MM.1S (cell line): ENCODE measurements at regions not wholly inside any gene's neighbourhood (a gene's known extent, or its start where the extent isn't known, plus 50 kb on each side); places are given as distances from the start of the nearest gene placed in this dataset.

Source experiments
- EZH2phosphoT487 ChIP-seq: fragments of 300-600 bp; sonication (generic); IDR thresholded peaks from 2 replicates; pipeline ENCODE4 v1.6.1; 2018; ENCODE audit warnings: antibody characterized with exemption, low read length
- TF ChIP-seq, protein P1 (sequence below): fragments of 300-600 bp; sonication (generic); IDR thresholded peaks from 2 replicates; pipeline ENCODE4 v1.5.1; 2016; ENCODE audit warnings: antibody characterized with exemption, low read length, mixed read lengths

DNA sequence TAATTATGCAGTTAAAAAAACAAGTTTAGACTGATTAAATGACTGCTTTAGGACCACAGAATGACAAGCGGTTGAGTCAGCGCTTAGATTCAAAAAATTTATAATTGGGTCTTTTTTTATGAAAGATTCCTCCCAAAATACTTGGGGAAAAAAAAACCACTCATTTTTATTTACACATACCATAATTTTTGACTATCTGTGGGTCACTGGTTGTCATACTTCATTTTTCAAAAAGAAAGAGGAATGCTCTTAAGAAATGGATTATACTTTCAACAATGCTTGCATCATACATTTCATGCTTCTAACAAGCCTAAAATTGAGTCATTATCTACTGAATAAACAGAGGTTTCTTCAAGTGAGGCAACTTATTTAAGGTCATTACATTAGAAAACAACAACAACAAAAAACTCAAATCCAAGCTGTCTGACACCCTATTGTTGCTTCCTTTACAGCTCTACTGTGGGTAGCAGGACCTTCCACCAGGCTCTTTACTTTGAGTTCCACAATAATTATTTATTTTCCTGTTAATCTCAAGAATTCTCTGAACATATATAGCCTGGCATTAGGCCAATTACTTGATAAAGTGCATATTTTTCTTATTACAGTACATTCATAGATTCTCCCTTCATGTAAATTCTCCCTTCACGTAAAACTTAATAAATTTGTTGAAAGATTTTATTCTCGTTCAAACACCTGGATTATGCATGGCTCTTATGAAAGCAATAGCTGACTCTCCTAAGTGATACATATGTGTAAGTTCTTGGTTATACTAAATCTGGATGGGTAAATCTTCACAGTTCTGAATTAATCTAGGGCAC lies 445.5 kb downstream of the PCDH10 start:
- TF ChIP-seq, protein P1, sequence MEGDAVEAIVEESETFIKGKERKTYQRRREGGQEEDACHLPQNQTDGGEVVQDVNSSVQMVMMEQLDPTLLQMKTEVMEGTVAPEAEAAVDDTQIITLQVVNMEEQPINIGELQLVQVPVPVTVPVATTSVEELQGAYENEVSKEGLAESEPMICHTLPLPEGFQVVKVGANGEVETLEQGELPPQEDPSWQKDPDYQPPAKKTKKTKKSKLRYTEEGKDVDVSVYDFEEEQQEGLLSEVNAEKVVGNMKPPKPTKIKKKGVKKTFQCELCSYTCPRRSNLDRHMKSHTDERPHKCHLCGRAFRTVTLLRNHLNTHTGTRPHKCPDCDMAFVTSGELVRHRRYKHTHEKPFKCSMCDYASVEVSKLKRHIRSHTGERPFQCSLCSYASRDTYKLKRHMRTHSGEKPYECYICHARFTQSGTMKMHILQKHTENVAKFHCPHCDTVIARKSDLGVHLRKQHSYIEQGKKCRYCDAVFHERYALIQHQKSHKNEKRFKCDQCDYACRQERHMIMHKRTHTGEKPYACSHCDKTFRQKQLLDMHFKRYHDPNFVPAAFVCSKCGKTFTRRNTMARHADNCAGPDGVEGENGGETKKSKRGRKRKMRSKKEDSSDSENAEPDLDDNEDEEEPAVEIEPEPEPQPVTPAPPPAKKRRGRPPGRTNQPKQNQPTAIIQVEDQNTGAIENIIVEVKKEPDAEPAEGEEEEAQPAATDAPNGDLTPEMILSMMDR = no peak
- TF ChIP-seq EZH2phosphoT487 = no peak
